KMS-11 (cell line): ENCODE measurements at regions not wholly inside any gene's neighbourhood (a gene's known extent, or its start where the extent isn't known, plus 50 kb on each side); places are given as distances from the start of the nearest gene placed in this dataset.
"Not testable (repeated sequence)": the region's sequence is repeated elsewhere in the genome, so short reads cannot be mapped to it uniquely, and the experiment has no call there.

Experiments
- H2AFZ ChIP-seq: fragments of 200-600 bp; sonication (generic); 2 replicates; pipeline ENCODE4 v1.6.1; 2016; ENCODE audit warnings: antibody characterized with exemption, mixed run types, low read depth
- H3K27ac ChIP-seq: fragments of 200-600 bp; sonication (generic); 2 replicates; pipeline ENCODE4 v1.6.1; 2016; ENCODE audit warnings: mild to moderate bottlenecking, mixed run types
- H3K27me3 ChIP-seq: fragments of 200-600 bp; sonication (generic); 2 replicates; pipeline ENCODE4 v1.6.1; 2017; ENCODE audit warnings: mild to moderate bottlenecking, low read depth, mixed run types, moderate library complexity; ENCODE audit not compliant: insufficient read depth
- H3K36me3 ChIP-seq: fragments of 200-600 bp; sonication (generic); 2 replicates; pipeline ENCODE4 v1.6.1; 2017; ENCODE audit warnings: mild to moderate bottlenecking, mixed run types; ENCODE audit not compliant: insufficient read depth
- H3K4me1 ChIP-seq: fragments of 200-600 bp; sonication (generic); 2 replicates; pipeline ENCODE4 v1.6.1; 2016; ENCODE audit warnings: mild to moderate bottlenecking, low read depth, mixed run types; ENCODE audit not compliant: poor library complexity, severe bottlenecking
- H3K4me2 ChIP-seq: fragments of 200-600 bp; sonication (generic); 2 replicates; pipeline ENCODE4 v1.7.0; 2016; ENCODE audit warnings: mild to moderate bottlenecking, mixed run types
- H3K4me3 ChIP-seq: fragments of 200-600 bp; sonication (generic); IDR thresholded peaks from 2 replicates; pipeline ENCODE4 v1.6.1; 2017; ENCODE audit warnings: low read depth, low read length, mixed read lengths; ENCODE audit not compliant: insufficient read depth
- H3K79me2 ChIP-seq: fragments of 200-600 bp; sonication (generic); 2 replicates; pipeline ENCODE4 v1.6.1; 2016; ENCODE audit warnings: low read depth, mixed run types; ENCODE audit not compliant: insufficient read depth
- H3K9ac ChIP-seq: fragments of 200-600 bp; sonication (generic); 2 replicates; pipeline ENCODE4 v1.6.1; 2016; ENCODE audit warnings: mild to moderate bottlenecking, mixed run types
- H4K20me1 ChIP-seq: fragments of 200-600 bp; sonication (generic); 2 replicates; pipeline ENCODE4 v1.6.1; 2016; ENCODE audit warnings: mild to moderate bottlenecking, mixed run types; ENCODE audit not compliant: insufficient read depth
- CTCF ChIP-seq: fragments of 200-600 bp; sonication (generic); conservative IDR thresholded peaks from 2 replicates; pipeline ENCODE4 v1.6.1; 2017; ENCODE audit warnings: low read depth, mild to moderate bottlenecking, antibody characterized with exemption, low read length, moderate library complexity, mixed read lengths

DNA sequence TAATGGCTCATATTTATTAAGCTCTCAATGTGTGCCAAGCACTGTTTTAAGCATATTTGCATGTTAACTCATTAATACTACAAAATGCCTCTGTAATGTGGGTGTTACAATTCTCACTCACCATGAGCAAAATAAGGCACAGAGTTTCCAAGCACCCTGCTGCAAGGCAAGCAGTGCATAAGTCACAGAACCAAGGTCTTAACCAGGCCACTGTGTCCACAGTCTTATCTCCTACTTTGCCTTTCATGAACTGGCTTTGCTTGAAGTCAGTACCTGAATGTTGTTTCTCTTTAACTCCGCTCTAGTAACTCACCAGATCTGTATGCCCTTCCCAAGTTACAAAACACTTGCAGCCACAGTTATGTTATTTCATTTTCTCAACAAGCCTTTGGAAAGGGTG lies 1372.7 kb downstream of the AACS start:
- Histone ChIP-seq H3K27ac (no peak overlapping the region), H3K4me2 (no peak overlapping the region)

DNA sequence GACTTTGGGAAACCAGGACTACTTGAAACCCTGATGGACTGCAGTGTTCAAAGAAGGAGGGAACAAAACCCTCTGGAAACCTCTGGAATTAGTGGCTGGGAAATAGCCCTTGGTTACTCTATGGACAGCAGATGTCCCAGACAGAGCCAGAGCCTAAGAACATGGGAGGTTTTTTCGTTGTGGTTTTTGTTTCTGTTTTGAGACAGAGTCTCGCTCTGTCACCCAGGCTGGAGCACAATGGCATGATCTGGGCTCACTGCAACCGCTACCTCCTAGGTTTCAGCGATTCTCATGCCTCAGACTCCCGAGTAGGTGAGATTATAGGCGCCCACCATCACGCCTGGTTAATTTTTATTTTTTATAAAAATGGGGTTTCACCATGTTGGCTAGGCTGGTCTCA lies 1378.7 kb downstream of the AACS start:
- no peaks in the 10 kb centered on the region for H3K36me3 ChIP-seq
- no peak for TF ChIP-seq CTCF
- no peak overlapping the region for H3K27ac ChIP-seq
- H3K27me3 ChIP-seq: no peaks in the 10 kb centered on the region
- H3K9ac ChIP-seq: no peak overlapping the region
- H3K4me2 ChIP-seq: no peak overlapping the region
- no peaks in the 10 kb centered on the region for H3K79me2 ChIP-seq
- no peaks in the 10 kb centered on the region for H4K20me1 ChIP-seq
- H3K4me1 ChIP-seq: no peaks in the 10 kb centered on the region
- no peak overlapping the region for H3K4me3 ChIP-seq
- H2AFZ ChIP-seq: no peak overlapping the region

More for the DNA sequence above, 1372.7 kb downstream of the AACS start:
- no peaks in the 10 kb centered on the region for H4K20me1 ChIP-seq
- H3K4me1 ChIP-seq: no peaks in the 10 kb centered on the region
- no peak overlapping the region for H3K4me3 ChIP-seq
- no peak overlapping the region for H3K9ac ChIP-seq
- H3K36me3 ChIP-seq: no peaks in the 10 kb centered on the region
- no peaks in the 10 kb centered on the region for H3K79me2 ChIP-seq
- no peak overlapping the region for H2AFZ ChIP-seq
- no peak for TF ChIP-seq CTCF
- no peaks in the 10 kb centered on the region for H3K27me3 ChIP-seq

- Histone ChIP-seq H3K9ac (no peak overlapping the region), H3K4me2 (no peak overlapping the region), H3K79me2 (no peaks in the 10 kb centered on the region), H2AFZ (no peak overlapping the region), H3K4me1 (no peaks in the 10 kb centered on the region), H3K27ac (no peak overlapping the region), H4K20me1 (no peaks in the 10 kb centered on the region), H3K36me3 (no peaks in the 10 kb centered on the region), H3K4me3 (no peak overlapping the region), H3K27me3 (no peaks in the 10 kb centered on the region)
- no peak for TF ChIP-seq CTCF
Observed at GRCh38 chr12:126447346-126447745, 1382.1 kb downstream of the AACS start.

- Histone ChIP-seq H3K4me2 (no peak overlapping the region), H3K79me2 (no peaks in the 10 kb centered on the region), H3K9ac (no peak overlapping the region), H3K27me3 (no peaks in the 10 kb centered on the region), H3K4me3 (no peak overlapping the region), H3K36me3 (no peaks in the 10 kb centered on the region), H2AFZ (no peak overlapping the region), H4K20me1 (no peaks in the 10 kb centered on the region), H3K4me1 (no peaks in the 10 kb centered on the region), H3K27ac (no peak overlapping the region)
- TF ChIP-seq CTCF: no peak
Observed at GRCh38 chr12:126451809-126452208, 1386.6 kb downstream of the AACS start.

DNA sequence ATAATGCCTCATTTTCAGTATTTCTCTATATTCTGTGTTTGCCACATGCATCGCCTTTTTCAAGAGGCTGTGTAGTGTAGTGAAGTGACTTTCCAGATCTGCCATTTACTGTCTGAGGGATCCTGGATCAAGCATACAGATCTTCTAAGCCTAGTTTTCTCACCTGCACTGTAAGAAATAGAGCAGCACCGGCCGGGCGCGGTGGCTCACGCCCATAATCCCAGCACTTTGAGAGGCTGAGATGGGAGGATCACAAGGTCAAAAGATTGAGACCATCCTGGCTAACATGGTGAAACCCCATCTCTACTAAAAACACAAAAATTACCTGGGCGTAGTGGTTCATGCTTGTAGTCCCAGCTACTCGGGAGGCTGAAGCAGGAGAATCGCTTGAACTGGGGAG lies 1387.5 kb downstream of the AACS start:
- H3K27ac ChIP-seq, H3K4me1 ChIP-seq, H3K27me3 ChIP-seq, H4K20me1 ChIP-seq, H3K4me2 ChIP-seq, H3K36me3 ChIP-seq, H2AFZ ChIP-seq, H3K9ac ChIP-seq, H3K4me3 ChIP-seq, H3K79me2 ChIP-seq: not testable (repeated sequence)
